GM23338 (cell line): ENCODE measurements at regions not wholly inside any gene's neighbourhood (a gene's known extent, or its start where the extent isn't known, plus 50 kb on each side); places are given as distances from the start of the nearest gene placed in this dataset.

Experiments
- ATAC-seq: fragments of 200-7000 bp; cut with Tn5 transposase; 3 replicates; pipeline ENCODE4 v1.9.1; 2020
- DNase-seq: peaks from one replicate; pipeline ENCODE4 v3.0.0-alpha.2; 2015; ENCODE audit warnings: low spot score
- H2AFZ ChIP-seq: fragments of 200-600 bp; sonication (generic); 2 replicates; pipeline ENCODE4 v1.8.0; 2016; ENCODE audit warnings: antibody characterized with exemption, mild to moderate bottlenecking, moderate library complexity
- H3F3A ChIP-seq: fragments of 200-600 bp; sonication (generic); replicated peaks from 2 replicates; pipeline ENCODE4 v1.8.0; 2017; ENCODE audit warnings: antibody characterized with exemption, mixed run types, low read depth
- H3K27ac ChIP-seq: fragments of 200-600 bp; sonication (generic); 2 replicates; pipeline ENCODE4 v1.6.1; 2016; ENCODE audit warnings: low read depth
- H3K27me3 ChIP-seq: fragments of 200-600 bp; sonication (generic); 2 replicates; pipeline ENCODE4 v1.8.0; 2016; ENCODE audit warnings: mild to moderate bottlenecking, mixed run types, moderate library complexity; ENCODE audit not compliant: insufficient read depth
- H3K36me3 ChIP-seq: fragments of 200-600 bp; sonication (generic); 2 replicates; pipeline ENCODE4 v1.8.0; 2016; ENCODE audit warnings: mild to moderate bottlenecking; ENCODE audit not compliant: insufficient read depth
- H3K4me1 ChIP-seq: fragments of 200-600 bp; sonication (generic); 2 replicates; pipeline ENCODE4 v1.8.0; 2016; ENCODE audit warnings: mild to moderate bottlenecking, moderate library complexity; ENCODE audit not compliant: insufficient read depth
- H3K4me2 ChIP-seq: fragments of 200-600 bp; sonication (generic); 2 replicates; pipeline ENCODE4 v1.7.1; 2017; ENCODE audit warnings: mixed run types
- H3K4me3 ChIP-seq: fragments of 200-600 bp; sonication (generic); 2 replicates; pipeline ENCODE4 v1.6.1; 2016; ENCODE audit warnings: mixed run types
- H3K79me2 ChIP-seq: fragments of 200-600 bp; sonication (generic); replicated peaks from 2 replicates; pipeline ENCODE4 v1.8.0; 2017; ENCODE audit warnings: mild to moderate bottlenecking; ENCODE audit not compliant: insufficient read depth
- H3K9me2 ChIP-seq: fragments of 200-600 bp; sonication (generic); 2 replicates; pipeline ENCODE4 v1.8.0; 2017; ENCODE audit not compliant: insufficient read depth
- H4K20me1 ChIP-seq: fragments of 200-600 bp; sonication (generic); replicated peaks from 2 replicates; pipeline ENCODE4 v1.8.0; 2017; ENCODE audit warnings: mild to moderate bottlenecking; ENCODE audit not compliant: insufficient read depth
- H3K27ac Mint-ChIP-seq: 2 replicates; pipeline ENCODE4 v1.8.0; 2020; ENCODE audit warnings: inconsistent platforms, mild to moderate bottlenecking, moderate library complexity, mixed read lengths
- H3K27me3 Mint-ChIP-seq: 3 replicates; pipeline ENCODE4 v1.8.0; 2022; ENCODE audit warnings: low read depth, mild to moderate bottlenecking, moderate library complexity, mixed read lengths, inconsistent platforms; ENCODE audit not compliant: insufficient read depth, poor library complexity
- H3K36me3 Mint-ChIP-seq: 3 replicates; pipeline ENCODE4 v1.8.0; 2021; ENCODE audit warnings: low read depth, mild to moderate bottlenecking, inconsistent platforms, moderate library complexity, mixed read lengths
- H3K4me1 Mint-ChIP-seq: 3 replicates; pipeline ENCODE4 v1.8.0; 2020; ENCODE audit warnings: mild to moderate bottlenecking, inconsistent platforms, mixed read lengths
- H3K4me3 Mint-ChIP-seq: 3 replicates; pipeline ENCODE4 v1.8.0; 2021; ENCODE audit warnings: moderate library complexity, mild to moderate bottlenecking, inconsistent platforms, mixed read lengths
- H3K9me3 Mint-ChIP-seq: 3 replicates; pipeline ENCODE4 v1.8.0; 2020; ENCODE audit warnings: moderate library complexity, mild to moderate bottlenecking, inconsistent platforms, mixed read lengths
- CREB1 ChIP-seq: fragments of 250-450 bp; sonication (Bioruptor Pico); IDR thresholded peaks from 2 replicates; pipeline ENCODE4 v1.5.0; 2020; ENCODE audit warnings: low read depth, mild to moderate bottlenecking, moderate library complexity
- ETS1 ChIP-seq: IDR thresholded peaks from 2 replicates; pipeline ENCODE4 v1.6.1; 2016; ENCODE audit warnings: antibody characterized with exemption
- EZH2 ChIP-seq: fragments of 200-600 bp; sonication (generic); IDR thresholded peaks from one replicate; pipeline ENCODE4 v1.8.0; 2017; ENCODE audit warnings: antibody characterized with exemption, mild to moderate bottlenecking, low read depth; ENCODE audit not compliant: unreplicated experiment
- EZH2phosphoT487 ChIP-seq: fragments of 200-600 bp; sonication (generic); IDR thresholded peaks from one replicate; pipeline ENCODE4 v1.8.1; 2018; ENCODE audit warnings: antibody characterized with exemption; ENCODE audit not compliant: unreplicated experiment
- JUNB ChIP-seq: IDR thresholded peaks from one replicate; pipeline ENCODE4 v1.6.1; 2016; ENCODE audit warnings: antibody characterized with exemption; ENCODE audit not compliant: unreplicated experiment
- NANOG ChIP-seq: IDR thresholded peaks from 2 replicates; pipeline ENCODE4 v1.6.1; 2016; ENCODE audit warnings: antibody characterized with exemption, borderline replicate concordance
- POLR2AphosphoS5 ChIP-seq: IDR thresholded peaks from 2 replicates; pipeline ENCODE4 v1.6.1; 2016; ENCODE audit warnings: antibody characterized with exemption, low read depth
- STAT1 ChIP-seq: IDR thresholded peaks from one replicate; pipeline ENCODE4 v1.6.1; 2016; ENCODE audit warnings: antibody characterized with exemption; ENCODE audit not compliant: unreplicated experiment
- ZNF114 ChIP-seq: fragments of 250-450 bp; sonication (Bioruptor Pico); IDR thresholded peaks from 2 replicates; pipeline ENCODE4 v1.5.0; 2020; ENCODE audit warnings: mild to moderate bottlenecking, moderate library complexity
- ZNF331 ChIP-seq: fragments of 250-450 bp; sonication (Bioruptor Pico); IDR thresholded peaks from 2 replicates; pipeline ENCODE4 v1.5.0; 2020; ENCODE audit warnings: low read depth, mild to moderate bottlenecking, moderate library complexity
- ZNF462 ChIP-seq: fragments of 250-450 bp; sonication (Bioruptor Pico); IDR thresholded peaks from 2 replicates; pipeline ENCODE4 v1.5.0; 2020; ENCODE audit warnings: mild to moderate bottlenecking, moderate library complexity
- TF ChIP-seq, protein P1 (sequence below): IDR thresholded peaks from one replicate; pipeline ENCODE4 v1.6.1; 2018; ENCODE audit warnings: antibody characterized with exemption; ENCODE audit not compliant: unreplicated experiment
- TF ChIP-seq, protein P2 (sequence below), 2 experiments: fragments of 200-600 bp in 1 of 2; sonication (generic) in 1 of 2; conservative IDR thresholded peaks; 2 replicates each; pipeline versions ENCODE4 v1.5.1 to v1.6.1; 2016 to 2017; ENCODE audit warnings: antibody characterized with exemption in 2 of 2, low read depth in 2 of 2, mild to moderate bottlenecking in 2 of 2, moderate library complexity in 1 of 2

DNA sequence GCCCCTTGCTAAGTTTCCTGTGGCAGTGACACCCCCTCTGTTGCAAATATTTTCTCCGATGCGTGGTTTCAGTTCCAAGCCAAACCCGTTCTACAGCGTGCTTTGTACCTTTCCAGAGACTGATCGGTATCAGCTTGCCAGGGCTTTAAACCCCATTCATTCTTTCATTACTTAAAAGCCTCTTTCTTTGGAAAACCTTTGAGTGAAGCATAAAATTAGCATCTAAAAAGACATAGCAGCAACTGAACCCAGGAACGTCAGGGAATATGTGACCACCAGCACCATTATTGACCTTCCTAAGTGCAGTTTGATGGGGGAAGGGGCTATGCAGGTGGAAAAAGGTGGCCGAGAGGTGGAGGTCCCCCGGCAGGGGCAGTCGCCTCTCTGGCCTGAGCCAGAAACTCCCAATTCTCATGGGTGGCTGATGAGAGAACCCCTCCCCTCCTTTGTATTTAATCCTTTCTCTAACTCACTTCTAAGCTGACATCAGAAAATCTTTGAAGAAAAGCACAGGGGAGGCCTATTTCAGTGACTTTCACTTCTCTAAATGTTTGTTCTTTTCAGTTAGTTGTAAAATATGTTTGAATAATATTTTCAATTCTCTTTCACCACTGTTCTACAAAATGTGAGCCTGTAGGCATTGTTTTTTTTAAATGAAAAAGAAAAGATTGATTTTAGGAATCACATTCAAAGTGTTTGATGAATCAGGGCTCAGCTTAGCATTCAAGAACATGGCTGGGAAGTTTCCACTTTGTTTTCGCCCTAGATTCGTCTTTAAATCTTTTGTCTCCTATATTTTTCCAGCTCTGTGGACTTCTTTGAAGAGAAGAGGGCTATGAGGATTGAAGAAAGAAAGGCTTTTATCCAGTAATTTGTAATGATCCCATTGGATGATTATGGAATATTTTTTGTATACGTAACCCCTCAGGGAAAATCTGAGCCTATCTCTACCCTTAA is 89.2 kb downstream of the RSPH3 start:
- TF ChIP-seq JUNB, result no peak
- TF ChIP-seq ETS1, result no peak
- TF ChIP-seq, protein P1, sequence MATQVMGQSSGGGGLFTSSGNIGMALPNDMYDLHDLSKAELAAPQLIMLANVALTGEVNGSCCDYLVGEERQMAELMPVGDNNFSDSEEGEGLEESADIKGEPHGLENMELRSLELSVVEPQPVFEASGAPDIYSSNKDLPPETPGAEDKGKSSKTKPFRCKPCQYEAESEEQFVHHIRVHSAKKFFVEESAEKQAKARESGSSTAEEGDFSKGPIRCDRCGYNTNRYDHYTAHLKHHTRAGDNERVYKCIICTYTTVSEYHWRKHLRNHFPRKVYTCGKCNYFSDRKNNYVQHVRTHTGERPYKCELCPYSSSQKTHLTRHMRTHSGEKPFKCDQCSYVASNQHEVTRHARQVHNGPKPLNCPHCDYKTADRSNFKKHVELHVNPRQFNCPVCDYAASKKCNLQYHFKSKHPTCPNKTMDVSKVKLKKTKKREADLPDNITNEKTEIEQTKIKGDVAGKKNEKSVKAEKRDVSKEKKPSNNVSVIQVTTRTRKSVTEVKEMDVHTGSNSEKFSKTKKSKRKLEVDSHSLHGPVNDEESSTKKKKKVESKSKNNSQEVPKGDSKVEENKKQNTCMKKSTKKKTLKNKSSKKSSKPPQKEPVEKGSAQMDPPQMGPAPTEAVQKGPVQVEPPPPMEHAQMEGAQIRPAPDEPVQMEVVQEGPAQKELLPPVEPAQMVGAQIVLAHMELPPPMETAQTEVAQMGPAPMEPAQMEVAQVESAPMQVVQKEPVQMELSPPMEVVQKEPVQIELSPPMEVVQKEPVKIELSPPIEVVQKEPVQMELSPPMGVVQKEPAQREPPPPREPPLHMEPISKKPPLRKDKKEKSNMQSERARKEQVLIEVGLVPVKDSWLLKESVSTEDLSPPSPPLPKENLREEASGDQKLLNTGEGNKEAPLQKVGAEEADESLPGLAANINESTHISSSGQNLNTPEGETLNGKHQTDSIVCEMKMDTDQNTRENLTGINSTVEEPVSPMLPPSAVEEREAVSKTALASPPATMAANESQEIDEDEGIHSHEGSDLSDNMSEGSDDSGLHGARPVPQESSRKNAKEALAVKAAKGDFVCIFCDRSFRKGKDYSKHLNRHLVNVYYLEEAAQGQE, result no peak
- TF ChIP-seq ZNF462, result peak; percentile 42; the same call in 1 of the 2 replicates
- no peak for TF ChIP-seq STAT1
- no peak for TF ChIP-seq EZH2phosphoT487
- TF ChIP-seq CREB1, result peak; percentile 70
- TF ChIP-seq, protein P2, sequence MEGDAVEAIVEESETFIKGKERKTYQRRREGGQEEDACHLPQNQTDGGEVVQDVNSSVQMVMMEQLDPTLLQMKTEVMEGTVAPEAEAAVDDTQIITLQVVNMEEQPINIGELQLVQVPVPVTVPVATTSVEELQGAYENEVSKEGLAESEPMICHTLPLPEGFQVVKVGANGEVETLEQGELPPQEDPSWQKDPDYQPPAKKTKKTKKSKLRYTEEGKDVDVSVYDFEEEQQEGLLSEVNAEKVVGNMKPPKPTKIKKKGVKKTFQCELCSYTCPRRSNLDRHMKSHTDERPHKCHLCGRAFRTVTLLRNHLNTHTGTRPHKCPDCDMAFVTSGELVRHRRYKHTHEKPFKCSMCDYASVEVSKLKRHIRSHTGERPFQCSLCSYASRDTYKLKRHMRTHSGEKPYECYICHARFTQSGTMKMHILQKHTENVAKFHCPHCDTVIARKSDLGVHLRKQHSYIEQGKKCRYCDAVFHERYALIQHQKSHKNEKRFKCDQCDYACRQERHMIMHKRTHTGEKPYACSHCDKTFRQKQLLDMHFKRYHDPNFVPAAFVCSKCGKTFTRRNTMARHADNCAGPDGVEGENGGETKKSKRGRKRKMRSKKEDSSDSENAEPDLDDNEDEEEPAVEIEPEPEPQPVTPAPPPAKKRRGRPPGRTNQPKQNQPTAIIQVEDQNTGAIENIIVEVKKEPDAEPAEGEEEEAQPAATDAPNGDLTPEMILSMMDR (conservative IDR thresholded peaks at IDR 0.05; ENCODE audit: low read depth in 2 of 2), result 0 out of 4 replicates have a peak, but pooled peaks of 1 of the 2 experiments have one; percentile 15
- no peak for TF ChIP-seq ZNF331 (CRISPR knock-in tag)
- peak; percentile 76; the same call in 1 of the 2 replicates for TF ChIP-seq ZNF114
- TF ChIP-seq NANOG, result peak; percentile 72
- TF ChIP-seq EZH2, result no peak
- peak; percentile 27; the same call in 1 of the 2 replicates for TF ChIP-seq POLR2AphosphoS5
- Mint-ChIP-seq H3K4me1 (peaks cover 51% of the 10 kb centered on the region), H3K4me3 (peak overlapping the region; percentile 54), H3K36me3 (peaks cover 12% of the 10 kb centered on the region), H3K27me3 (peaks cover 18% of the 10 kb centered on the region), H3K27ac (peak overlapping the region; percentile 96), H3K9me3 (peaks cover 12% of the 10 kb centered on the region)
- Histone ChIP-seq H3K79me2 (no peaks in the 10 kb centered on the region), H3K27me3 (no peaks in the 10 kb centered on the region), H3K4me2 (peak overlapping the region; percentile 50), H3K4me3 (0 out of 2 replicates have a peak overlapping the region, but pooled peaks have one; percentile 9), H4K20me1 (no peaks in the 10 kb centered on the region), H3K4me1 (peaks cover 27% of the 10 kb centered on the region), H3K27ac (peak overlapping the region; percentile 86), H3K36me3 (no peaks in the 10 kb centered on the region), H2AFZ (no peak overlapping the region), H3F3A (0 out of 2 replicates have a peak, but pooled peaks cover 3% of the 10 kb centered on the region), H3K9me2 (0 out of 2 replicates have a peak, but pooled peaks cover 5% of the 10 kb centered on the region)
- DNase-seq (peak; percentile 92), ATAC-seq (peak; percentile 94)
